ENCODE measurements at regions not wholly inside any gene's neighbourhood (a gene's known extent, or its start where the extent isn't known, plus 50 kb on each side); places are given as distances from the start of the nearest gene placed in this dataset.
A peak's percentile ranks its signal among the peaks of the same experiment; 100 is the strongest.

DNA sequence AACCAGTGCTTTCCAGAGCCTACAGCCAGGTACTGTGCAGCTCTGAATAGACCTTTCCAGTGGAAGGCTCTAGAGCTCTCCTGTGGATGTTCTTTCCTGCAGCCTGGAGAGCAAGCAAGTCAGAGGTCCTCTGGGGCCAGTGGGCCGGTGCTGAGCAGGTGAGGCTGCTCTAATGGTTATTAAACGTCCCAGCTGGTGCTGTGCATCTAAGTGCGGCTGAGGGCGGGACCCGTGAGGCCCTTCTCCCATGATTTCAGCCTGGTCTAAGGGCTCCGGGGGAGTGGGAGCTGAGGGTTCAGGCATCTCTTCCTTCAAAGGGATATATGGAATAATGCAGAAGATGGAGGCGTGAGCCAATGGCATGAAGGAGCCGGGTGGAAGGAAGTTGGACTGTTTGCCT is 83.7 kb upstream of the SDK2 start:
- WGBS (ENCODE audit: insufficient coverage) = 89% methylated on average over 8 of the region's 8 CpGs
- H3K4me3 ChIP-seq (ENCODE audit: low read length) = no peak overlapping the region
- H3K27me3 ChIP-seq (ENCODE audit: control insufficient read depth, insufficient read depth, low read length) = peaks cover 18% of the 10 kb centered on the region
- Mint-ChIP-seq H3K27me3 (ENCODE audit: low read depth in 2 of 2) (peaks cover 49 to 50% of the 10 kb centered on the region in 2 donors), H3K9me3 (peaks cover 3 to 7% of the 10 kb centered on the region in 2 donors), H3K27ac (no peak overlapping the region), H3K36me3 (peaks cover 11% of the 10 kb centered on the region), H3K4me1 (peaks cover 9 to 10% of the 10 kb centered on the region in 2 donors), H3K4me3 (no peak overlapping the region)
- no peaks in the 10 kb centered on the region for H3K36me3 ChIP-seq (ENCODE audit: control insufficient read depth, insufficient read depth, low read length)
- TF ChIP-seq, protein P1, sequence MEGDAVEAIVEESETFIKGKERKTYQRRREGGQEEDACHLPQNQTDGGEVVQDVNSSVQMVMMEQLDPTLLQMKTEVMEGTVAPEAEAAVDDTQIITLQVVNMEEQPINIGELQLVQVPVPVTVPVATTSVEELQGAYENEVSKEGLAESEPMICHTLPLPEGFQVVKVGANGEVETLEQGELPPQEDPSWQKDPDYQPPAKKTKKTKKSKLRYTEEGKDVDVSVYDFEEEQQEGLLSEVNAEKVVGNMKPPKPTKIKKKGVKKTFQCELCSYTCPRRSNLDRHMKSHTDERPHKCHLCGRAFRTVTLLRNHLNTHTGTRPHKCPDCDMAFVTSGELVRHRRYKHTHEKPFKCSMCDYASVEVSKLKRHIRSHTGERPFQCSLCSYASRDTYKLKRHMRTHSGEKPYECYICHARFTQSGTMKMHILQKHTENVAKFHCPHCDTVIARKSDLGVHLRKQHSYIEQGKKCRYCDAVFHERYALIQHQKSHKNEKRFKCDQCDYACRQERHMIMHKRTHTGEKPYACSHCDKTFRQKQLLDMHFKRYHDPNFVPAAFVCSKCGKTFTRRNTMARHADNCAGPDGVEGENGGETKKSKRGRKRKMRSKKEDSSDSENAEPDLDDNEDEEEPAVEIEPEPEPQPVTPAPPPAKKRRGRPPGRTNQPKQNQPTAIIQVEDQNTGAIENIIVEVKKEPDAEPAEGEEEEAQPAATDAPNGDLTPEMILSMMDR (IDR thresholded peaks at IDR 0.05) = no peak
- H3K9me3 ChIP-seq (ENCODE audit: control insufficient read depth, insufficient read depth, low read length) = peaks cover 8% of the 10 kb centered on the region
- intact Hi-C loops (cut with micrococcal nuclease) = no loop called here
- ATAC-seq (no peak), DNase-seq (no peak)
- peaks cover 8% of the 10 kb centered on the region for H3K4me1 ChIP-seq (ENCODE audit: control insufficient read depth, insufficient read depth, low read length)
- H3K27ac ChIP-seq (ENCODE audit: low read length) = no peak overlapping the region

DNA sequence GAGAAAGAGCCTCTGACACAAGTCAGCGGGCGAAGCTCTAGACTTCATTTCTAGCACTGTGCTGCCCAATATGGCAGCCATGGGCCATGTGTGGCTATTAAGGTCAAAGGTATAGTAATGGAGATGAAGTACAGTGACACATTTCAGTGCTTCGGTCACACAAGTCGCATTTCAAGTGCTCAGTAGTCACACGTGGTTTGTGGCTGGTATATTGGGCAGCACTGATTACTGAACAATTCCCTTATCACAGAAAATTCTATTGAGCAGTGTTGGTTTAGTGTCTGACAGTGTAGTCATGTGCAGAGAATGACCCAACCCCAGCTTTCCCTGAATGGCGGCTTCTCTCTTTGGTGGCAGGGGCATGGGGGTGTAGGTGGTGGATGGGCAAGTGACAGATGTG is 84.9 kb upstream of the SDK2 start:
- Mint-ChIP-seq H3K27me3 (ENCODE audit: low read depth in 2 of 2) (peaks cover 53 to 62% of the 10 kb centered on the region in 2 donors), H3K4me1 (peaks cover 9 to 14% of the 10 kb centered on the region in 2 donors), H3K4me3 (no peak overlapping the region), H3K36me3 (peaks cover 11% of the 10 kb centered on the region), H3K27ac (peak overlapping the region in 1 of 2 donors; percentile 9), H3K9me3 (peaks cover 3 to 7% of the 10 kb centered on the region in 2 donors)
- intact Hi-C loops (cut with micrococcal nuclease) = no loop called here
- no peak overlapping the region for H3K4me3 ChIP-seq (ENCODE audit: low read length)
- 82% methylated on average over 3 of the region's 6 CpGs for WGBS (ENCODE audit: insufficient coverage)
- H3K27ac ChIP-seq (ENCODE audit: low read length) = no peak overlapping the region
- peaks cover 8% of the 10 kb centered on the region for H3K4me1 ChIP-seq (ENCODE audit: control insufficient read depth, insufficient read depth, low read length)
- ATAC-seq (peak; percentile 39 to 80 (median 59)), DNase-seq (no peak)
- peaks cover 18% of the 10 kb centered on the region for H3K27me3 ChIP-seq (ENCODE audit: control insufficient read depth, insufficient read depth, low read length)
- H3K36me3 ChIP-seq (ENCODE audit: control insufficient read depth, insufficient read depth, low read length) = no peaks in the 10 kb centered on the region
- TF ChIP-seq, protein P1 (IDR thresholded peaks at IDR 0.05) = no peak
- peaks cover 8% of the 10 kb centered on the region for H3K9me3 ChIP-seq (ENCODE audit: control insufficient read depth, insufficient read depth, low read length)

DNA sequence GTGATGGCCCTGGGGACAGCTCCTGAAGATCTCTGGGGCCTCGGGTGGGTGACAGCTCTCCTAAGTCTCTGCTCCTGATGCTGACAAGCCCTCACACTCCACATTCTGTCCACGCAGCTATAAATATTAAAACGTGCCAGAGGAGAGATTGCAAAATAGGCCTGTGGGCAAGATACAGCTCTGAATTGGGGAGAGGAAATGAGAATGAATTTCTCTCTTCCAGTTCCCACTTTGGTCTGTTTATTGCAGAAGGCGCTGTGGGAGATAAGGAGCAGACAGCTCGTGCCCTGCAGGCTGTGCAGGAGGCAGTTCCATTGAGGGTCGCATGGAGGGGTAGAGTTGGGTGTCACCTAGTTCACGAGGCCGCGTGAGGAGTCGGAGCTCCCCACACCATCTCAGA is 87.5 kb upstream of the SDK2 start:
- no peak overlapping the region for H3K27ac Mint-ChIP-seq
- H3K27me3 Mint-ChIP-seq (ENCODE audit: low read depth in 2 of 2) = peaks cover 58 to 75% of the 10 kb centered on the region in 2 donors
- no peak for ATAC-seq
- H3K9me3 ChIP-seq (ENCODE audit: control insufficient read depth, insufficient read depth, low read length) = peaks cover 8% of the 10 kb centered on the region
- no peak overlapping the region for H3K4me3 ChIP-seq (ENCODE audit: low read length)
- no peaks in the 10 kb centered on the region for H3K36me3 ChIP-seq (ENCODE audit: control insufficient read depth, insufficient read depth, low read length)
- peaks cover 3 to 7% of the 10 kb centered on the region in 2 donors for H3K9me3 Mint-ChIP-seq
- no peak overlapping the region for H3K4me3 Mint-ChIP-seq
- no peak overlapping the region for H3K27ac ChIP-seq (ENCODE audit: low read length)
- peaks cover 11% of the 10 kb centered on the region for H3K36me3 Mint-ChIP-seq
- 37% methylated on average over 10 of the region's 10 CpGs for WGBS (ENCODE audit: insufficient coverage)
- peaks cover 13% of the 10 kb centered on the region for H3K27me3 ChIP-seq (ENCODE audit: control insufficient read depth, insufficient read depth, low read length)
- intact Hi-C loops (cut with micrococcal nuclease) = no loop called here
- peaks cover 8% of the 10 kb centered on the region for H3K4me1 ChIP-seq (ENCODE audit: control insufficient read depth, insufficient read depth, low read length)
- TF ChIP-seq, protein P1 (IDR thresholded peaks at IDR 0.05) = no peak
- H3K4me1 Mint-ChIP-seq = peaks cover 9 to 14% of the 10 kb centered on the region in 2 donors
- DNase-seq = no peak

DNA sequence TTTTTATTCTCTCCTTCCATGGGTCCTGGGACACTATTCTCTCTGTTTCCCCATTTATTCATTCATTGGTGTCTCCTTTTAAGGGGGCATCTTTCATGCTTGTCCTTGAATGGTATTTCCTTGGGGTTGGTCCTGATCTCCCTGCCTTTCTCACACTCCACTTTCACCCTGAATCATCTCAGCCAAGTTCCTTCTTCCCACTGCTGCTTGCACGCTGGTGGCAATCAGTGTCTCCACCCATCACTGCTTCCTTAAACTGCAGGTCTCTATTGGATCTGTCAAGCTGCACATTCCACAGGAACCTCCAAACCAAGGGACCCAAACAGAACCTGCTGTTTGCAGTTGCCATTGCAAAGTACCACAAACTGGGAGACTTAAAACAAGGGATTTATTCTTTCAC is 89.3 kb upstream of the SDK2 start:
- Mint-ChIP-seq H3K4me3 (no peak overlapping the region), H3K27me3 (ENCODE audit: low read depth in 2 of 2) (peaks cover 53 to 64% of the 10 kb centered on the region in 2 donors), H3K27ac (no peak overlapping the region), H3K36me3 (peaks cover 11% of the 10 kb centered on the region), H3K4me1 (peaks cover 9 to 14% of the 10 kb centered on the region in 2 donors), H3K9me3 (peaks cover 3 to 7% of the 10 kb centered on the region in 2 donors)
- Histone ChIP-seq H3K27me3 (ENCODE audit: control insufficient read depth, insufficient read depth, low read length) (peaks cover 8% of the 10 kb centered on the region), H3K9me3 (ENCODE audit: control insufficient read depth, insufficient read depth, low read length) (peaks cover 8% of the 10 kb centered on the region), H3K27ac (ENCODE audit: low read length) (no peak overlapping the region), H3K4me3 (ENCODE audit: low read length) (no peak overlapping the region), H3K4me1 (ENCODE audit: control insufficient read depth, insufficient read depth, low read length) (peaks cover 8% of the 10 kb centered on the region), H3K36me3 (ENCODE audit: control insufficient read depth, insufficient read depth, low read length) (no peaks in the 10 kb centered on the region)
- WGBS (ENCODE audit: insufficient coverage) = 36% methylated on average over 1 of the region's 1 CpG
- DNase-seq (no peak), ATAC-seq (no peak)
- intact Hi-C loops (cut with micrococcal nuclease) = no loop called here
- TF ChIP-seq, protein P1 (IDR thresholded peaks at IDR 0.05) = no peak
